ENCODE measurements at regions not wholly inside any gene's neighbourhood (a gene's known extent, or its start where the extent isn't known, plus 50 kb on each side); places are given as distances from the start of the nearest gene placed in this dataset.
"Not testable (repeated sequence)": the region's sequence is repeated elsewhere in the genome, so short reads cannot be mapped to it uniquely, and the experiment has no call there.

- no peak for DNase-seq (ENCODE audit: low spot score)
Measured at GRCh38 chr16:85441189-85441889, 171.8 kb upstream of the GSE1 start.

GRCh38 chr16:85441890-85442670 is 171.0 kb upstream of the GSE1 start:
- DNase-seq (ENCODE audit: low spot score), result no peak

- no peak for DNase-seq (ENCODE audit: low spot score)
Measured at GRCh38 chr16:85443116-85443515, 170.0 kb upstream of the GSE1 start.

GRCh38 chr16:85443531-85443930 is 169.6 kb upstream of the GSE1 start:
- no peak for DNase-seq (ENCODE audit: low spot score)

GRCh38 chr16:85445064-85445778 is 167.9 kb upstream of the GSE1 start:
- DNase-seq (ENCODE audit: low spot score), result no peak

- DNase-seq (ENCODE audit: low spot score), result peak; percentile 25
Measured at GRCh38 chr16:85445779-85446222, 167.3 kb upstream of the GSE1 start.

- DNase-seq (ENCODE audit: low spot score), result no peak
Measured at GRCh38 chr16:85446951-85447692, 166.0 kb upstream of the GSE1 start.

GRCh38 chr16:85447693-85448313 is 165.3 kb upstream of the GSE1 start:
- DNase-seq (ENCODE audit: low spot score), result no peak

GRCh38 chr16:85448557-85449190 is 164.4 kb upstream of the GSE1 start:
- no peak for DNase-seq (ENCODE audit: low spot score)

- no peak for DNase-seq (ENCODE audit: low spot score)
Measured at GRCh38 chr16:85449191-85449884, 163.8 kb upstream of the GSE1 start.

- DNase-seq (ENCODE audit: low spot score), result no peak
Measured at GRCh38 chr16:85449885-85450245, 163.3 kb upstream of the GSE1 start.

GRCh38 chr16:85451142-85451541 is 162.0 kb upstream of the GSE1 start:
- not testable (repeated sequence) for DNase-seq (ENCODE audit: low spot score)

GRCh38 chr16:85451641-85452363 is 161.3 kb upstream of the GSE1 start:
- DNase-seq (ENCODE audit: low spot score), result no peak

GRCh38 chr16:85452364-85453193 is 160.5 kb upstream of the GSE1 start:
- DNase-seq (ENCODE audit: low spot score), result no peak

GRCh38 chr16:85453194-85453678 is 159.9 kb upstream of the GSE1 start:
- no peak for DNase-seq (ENCODE audit: low spot score)

GRCh38 chr16:85453703-85454102 is 159.4 kb upstream of the GSE1 start:
- no peak for DNase-seq (ENCODE audit: low spot score)

GRCh38 chr16:85454171-85454872 is 158.8 kb upstream of the GSE1 start:
- no peak for DNase-seq (ENCODE audit: low spot score)

GRCh38 chr16:85455534-85455933 is 157.6 kb upstream of the GSE1 start:
- no peak for DNase-seq (ENCODE audit: low spot score)

Measured in H4 (cell line).